Transverse colon (tissue), 4 donors: ENCODE measurements at regions not wholly inside any gene's neighbourhood (a gene's known extent, or its start where the extent isn't known, plus 50 kb on each side); places are given as distances from the start of the nearest gene placed in this dataset.

Experiments
- DNase-seq: peaks from one replicate; pipeline ENCODE4 v3.0.0-alpha.2; 2019
- H3K27ac ChIP-seq, 4 donors: fragments of 200-600 bp; sonication (generic); 2 replicates each; pipeline ENCODE4 v1.5.1; 2016 to 2018; ENCODE audit warnings: inconsistent platforms in 4 of 4
- H3K27me3 ChIP-seq: fragments of 200-600 bp; sonication (generic); 2 replicates; pipeline ENCODE4 v1.5.1; 2017; ENCODE audit warnings: inconsistent platforms
- H3K36me3 ChIP-seq, 4 donors: fragments of 200-600 bp; sonication (generic); 2 replicates each; pipeline ENCODE4 v1.5.1; 2017 to 2019; ENCODE audit warnings: inconsistent platforms in 4 of 4
- H3K4me1 ChIP-seq, 4 donors: fragments of 200-600 bp; sonication (generic); 2 replicates each; pipeline ENCODE4 v1.5.1; 2017 to 2020; ENCODE audit warnings: inconsistent platforms in 4 of 4
- H3K4me3 ChIP-seq, 4 donors: fragments of 200-600 bp; sonication (generic); 1 replicate in 1 of 4; 2 replicates in 3 of 4; pipeline versions ENCODE4 v1.5.1 to v1.6.1; 2017 to 2019; ENCODE audit warnings: inconsistent platforms in 4 of 4
- H3K9me3 ChIP-seq, 2 donors: fragments of 200-600 bp; sonication (generic); 2 replicates each; pipeline ENCODE4 v1.5.1; 2017 to 2019; ENCODE audit warnings: inconsistent platforms in 2 of 2
- EP300 ChIP-seq: sonication (generic); formaldehyde crosslinking; IDR thresholded peaks from one replicate; pipeline ENCODE4 v1.6.1; 2017; ENCODE audit warnings: antibody characterized with exemption, low read depth
- POLR2A ChIP-seq: fragments of 450-650 bp; IDR thresholded peaks from one replicate; pipeline ENCODE4 v1.6.1; 2016; ENCODE audit warnings: antibody characterized with exemption, mild to moderate bottlenecking, moderate library complexity
- POLR2AphosphoS5 ChIP-seq, 3 donors: sonication (generic); formaldehyde crosslinking; IDR thresholded peaks; one replicate each; pipeline ENCODE4 v1.6.1; 2016; ENCODE audit warnings: antibody characterized with exemption in 3 of 3
- WGBS, 2 donors: methylation state at CpG; one replicate each; pipeline ENCODE4 v1.1.5; 2018; ENCODE audit warnings: low coverage in 1 of 2; 5-methylcytosine and 5-hydroxymethylcytosine counted together
- in situ Hi-C, 4 donors: fragments of 200-750 bp; cut with MboI; loops; one replicate each; pipeline versions ENCODE4 v1.15.0 to v1.15.1; 2017; ENCODE audit warnings: low sequenced_read_pairs in 3 of 4, low pct_ligation_motif_present in 1 of 4, low pct_unique_long_range_greater_than_20kb in 1 of 4
- intact Hi-C: fragments of 100-400 bp; cut with DNase I; formaldehyde crosslinking; loops from one replicate; pipeline ENCODE4 v1.15.1; 2023; ENCODE audit warnings: low total_unique reads
- TF ChIP-seq, protein P1 (sequence below), 5 experiments: fragments of 200-600 bp in 3 of 5; fragments of 450-650 bp in 2 of 5; sonication (generic) in 3 of 5; IDR thresholded peaks; 1 replicate in 2 of 5; 2 replicates in 3 of 5; pipeline ENCODE4 v1.5.1; 2016 to 2017; ENCODE audit warnings: antibody characterized with exemption in 5 of 5, inconsistent platforms in 3 of 5, mild to moderate bottlenecking in 2 of 5, moderate library complexity in 1 of 5

DNA sequence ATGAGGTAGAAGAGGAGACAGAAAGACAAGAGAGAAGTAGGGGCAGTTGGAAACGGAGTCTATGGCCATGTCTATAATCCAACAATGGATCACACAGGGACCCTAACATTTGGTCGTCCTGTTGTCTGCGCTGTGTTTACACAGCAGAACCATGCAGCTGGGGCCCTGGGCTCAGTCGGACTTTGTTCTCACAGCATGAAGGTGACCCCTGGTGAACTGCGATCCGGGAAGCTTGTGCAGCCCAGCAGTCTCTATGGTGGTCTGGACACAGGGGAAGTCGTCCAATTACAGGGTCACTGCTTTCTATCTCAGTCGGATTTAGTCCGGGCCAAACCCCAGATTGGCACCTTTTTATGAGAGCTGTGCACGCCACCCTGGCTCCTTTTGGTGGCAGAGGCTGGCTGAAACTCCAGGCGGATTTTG, 153.6 kb downstream of the FOXA2 start:
- no peaks in the 10 kb centered on the region for H3K4me1 ChIP-seq
- no peak overlapping the region for H3K4me3 ChIP-seq
- WGBS, 2 donors = 70% methylated on average over 11 of the region's 11 CpGs; no CpG with 5 or more reads in 1 of the 2 donors
- intact Hi-C loops (no loop called here), in situ Hi-C loops (no loop called here)
- no peak overlapping the region for H3K27ac ChIP-seq
- H3K27me3 ChIP-seq = no peaks in the 10 kb centered on the region
- H3K9me3 ChIP-seq = no peaks in the 10 kb centered on the region
- TF ChIP-seq POLR2A (no peak), POLR2AphosphoS5 (IDR thresholded peaks at IDR 0.05) (no peak), EP300 (no peak)
- TF ChIP-seq, protein P1, sequence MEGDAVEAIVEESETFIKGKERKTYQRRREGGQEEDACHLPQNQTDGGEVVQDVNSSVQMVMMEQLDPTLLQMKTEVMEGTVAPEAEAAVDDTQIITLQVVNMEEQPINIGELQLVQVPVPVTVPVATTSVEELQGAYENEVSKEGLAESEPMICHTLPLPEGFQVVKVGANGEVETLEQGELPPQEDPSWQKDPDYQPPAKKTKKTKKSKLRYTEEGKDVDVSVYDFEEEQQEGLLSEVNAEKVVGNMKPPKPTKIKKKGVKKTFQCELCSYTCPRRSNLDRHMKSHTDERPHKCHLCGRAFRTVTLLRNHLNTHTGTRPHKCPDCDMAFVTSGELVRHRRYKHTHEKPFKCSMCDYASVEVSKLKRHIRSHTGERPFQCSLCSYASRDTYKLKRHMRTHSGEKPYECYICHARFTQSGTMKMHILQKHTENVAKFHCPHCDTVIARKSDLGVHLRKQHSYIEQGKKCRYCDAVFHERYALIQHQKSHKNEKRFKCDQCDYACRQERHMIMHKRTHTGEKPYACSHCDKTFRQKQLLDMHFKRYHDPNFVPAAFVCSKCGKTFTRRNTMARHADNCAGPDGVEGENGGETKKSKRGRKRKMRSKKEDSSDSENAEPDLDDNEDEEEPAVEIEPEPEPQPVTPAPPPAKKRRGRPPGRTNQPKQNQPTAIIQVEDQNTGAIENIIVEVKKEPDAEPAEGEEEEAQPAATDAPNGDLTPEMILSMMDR (IDR thresholded peaks at IDR 0.05) = no peak
- DNase-seq = no peak
- H3K36me3 ChIP-seq = no peaks in the 10 kb centered on the region

DNA sequence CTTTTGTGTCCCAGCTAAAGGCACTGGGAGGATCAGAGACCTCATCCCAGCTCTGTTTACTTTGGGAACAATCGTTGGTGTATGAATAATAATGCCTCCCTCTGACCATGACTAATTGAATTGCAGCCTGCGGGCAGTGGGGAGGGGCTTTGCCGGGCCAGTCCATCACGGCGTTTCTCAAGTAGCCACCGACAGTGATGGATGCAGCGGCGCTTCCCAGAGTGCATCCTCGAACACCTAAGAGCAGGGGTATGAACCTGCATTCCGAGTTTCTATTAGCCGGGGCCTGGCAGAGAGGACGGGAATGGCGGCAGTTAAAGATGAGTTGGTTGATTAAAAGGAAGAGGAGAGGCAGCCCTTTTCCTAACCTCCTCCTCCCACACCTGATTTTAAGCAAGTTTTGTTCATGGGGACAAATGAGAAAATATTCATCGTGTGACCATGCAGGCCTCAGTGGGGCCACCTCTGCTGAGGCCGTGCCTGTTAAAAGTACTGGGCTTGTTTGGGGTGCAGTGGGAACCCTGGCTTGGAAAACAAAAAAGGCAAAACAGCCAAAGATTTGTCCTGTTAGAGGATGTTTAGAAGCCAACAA, 154.1 kb downstream of the FOXA2 start:
- WGBS, 2 donors = 20 to 71% methylated on average over 1 to 15 of the region's 15 CpGs
- DNase-seq = no peak
- H3K36me3 ChIP-seq = no peaks in the 10 kb centered on the region
- H3K9me3 ChIP-seq = no peaks in the 10 kb centered on the region
- in situ Hi-C loops (no loop called here), intact Hi-C loops (no loop called here)
- no peak overlapping the region for H3K27ac ChIP-seq
- H3K4me3 ChIP-seq = no peak overlapping the region
- no peaks in the 10 kb centered on the region for H3K4me1 ChIP-seq
- TF ChIP-seq POLR2A = no peak
- TF ChIP-seq, protein P1 (IDR thresholded peaks at IDR 0.05) = no peak
- no peak for TF ChIP-seq POLR2AphosphoS5 (IDR thresholded peaks at IDR 0.05)
- no peak for TF ChIP-seq EP300
- no peaks in the 10 kb centered on the region for H3K27me3 ChIP-seq

DNA sequence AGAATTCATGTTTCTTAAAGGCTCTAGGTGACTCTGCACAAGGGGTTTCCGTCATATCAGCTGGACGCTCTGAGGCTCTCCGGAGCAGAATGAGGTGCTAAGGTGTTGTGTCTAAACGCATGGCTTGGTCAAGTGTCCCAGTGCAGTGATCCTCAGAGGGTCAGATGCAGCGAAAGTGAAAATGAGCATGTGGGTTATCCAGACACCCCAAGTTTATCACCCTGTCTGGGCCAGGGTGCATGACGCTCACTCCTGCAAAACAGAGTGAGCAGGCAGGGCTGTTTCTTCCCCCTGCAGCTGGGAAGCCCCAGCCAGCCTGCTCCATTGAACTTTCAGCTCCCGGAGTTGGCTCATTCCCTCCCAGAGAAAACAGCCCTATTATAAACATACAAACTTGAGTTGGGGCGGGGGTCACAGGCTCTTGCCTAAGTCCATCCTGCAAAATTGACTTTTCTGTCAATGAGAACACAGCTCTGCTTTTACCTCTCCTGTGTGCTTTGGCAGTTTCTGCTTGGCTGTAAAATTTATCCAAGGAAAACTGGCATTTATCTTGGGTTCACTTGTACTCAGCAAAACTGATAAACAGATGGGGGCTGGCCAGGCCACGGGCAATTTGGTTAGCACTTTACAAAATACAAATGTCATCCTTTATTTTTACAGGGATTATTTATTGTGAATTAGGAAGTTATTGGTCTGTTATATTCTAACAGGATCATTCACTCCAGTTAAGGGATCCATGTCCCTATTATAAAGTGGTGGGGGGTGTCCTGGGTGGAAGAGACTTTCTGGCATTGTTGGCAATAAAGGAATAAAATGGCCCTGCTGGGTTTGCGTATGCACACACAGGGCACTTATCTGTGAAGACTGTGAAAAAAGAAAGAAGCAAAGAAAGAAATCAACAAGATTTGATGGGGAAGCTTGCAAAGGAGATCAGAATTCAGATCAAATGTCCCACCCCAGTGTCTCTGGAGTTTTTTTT, 154.9 kb downstream of the FOXA2 start:
- Histone ChIP-seq H3K4me3 (no peak overlapping the region), H3K27ac (no peak overlapping the region), H3K4me1 (no peaks in the 10 kb centered on the region), H3K36me3 (no peaks in the 10 kb centered on the region), H3K9me3 (no peaks in the 10 kb centered on the region), H3K27me3 (no peaks in the 10 kb centered on the region)
- 48 to 61% methylated on average over 2 to 10 of the region's 10 CpGs for WGBS, 2 donors
- no peak for DNase-seq
- in situ Hi-C loops = no loop called here
- TF ChIP-seq, protein P1 (IDR thresholded peaks at IDR 0.05) = no peak
- no peak for TF ChIP-seq POLR2AphosphoS5 (IDR thresholded peaks at IDR 0.05)
- no peak for TF ChIP-seq POLR2A
- no peak for TF ChIP-seq EP300
- intact Hi-C loops = no loop called here

DNA sequence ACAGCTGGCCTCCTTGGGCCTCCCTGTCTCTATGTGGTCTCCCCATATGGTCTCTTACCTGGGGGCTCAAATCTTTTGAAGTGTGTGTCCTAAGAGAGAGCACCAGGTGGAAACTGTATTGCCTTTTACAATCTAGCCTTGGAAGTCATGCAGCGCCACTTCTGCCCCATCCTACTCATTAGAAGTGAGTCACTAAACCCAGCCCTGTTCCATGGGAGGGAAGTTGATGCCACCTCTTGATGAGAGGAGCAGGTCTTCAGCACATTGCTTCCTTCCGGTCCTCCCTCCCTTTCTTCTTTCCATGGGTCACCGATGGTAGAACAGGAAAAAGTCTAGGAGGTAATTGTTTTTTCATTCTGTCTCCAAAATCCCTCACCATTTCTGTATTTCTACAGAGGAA, 156.3 kb downstream of the FOXA2 start:
- in situ Hi-C loops (no loop called here), intact Hi-C loops (no loop called here)
- DNase-seq = no peak
- WGBS, 2 donors = 81 to 100% methylated on average over 2 to 3 of the region's 3 CpGs
- TF ChIP-seq, protein P1 (IDR thresholded peaks at IDR 0.05) = no peak
- TF ChIP-seq EP300 (no peak), POLR2A (no peak), POLR2AphosphoS5 (IDR thresholded peaks at IDR 0.05) (no peak)
- Histone ChIP-seq H3K4me1 (no peaks in the 10 kb centered on the region), H3K9me3 (no peaks in the 10 kb centered on the region), H3K27me3 (no peaks in the 10 kb centered on the region), H3K27ac (no peak overlapping the region), H3K4me3 (no peak overlapping the region), H3K36me3 (no peaks in the 10 kb centered on the region)
